K562 (cell line): ENCODE measurements at regions not wholly inside any gene's neighbourhood (a gene's known extent, or its start where the extent isn't known, plus 50 kb on each side); places are given as distances from the start of the nearest gene placed in this dataset.

Experiments used
- ATF1 ChIP-seq, 2 experiments: fragments of 450-650 bp in 1 of 2; IDR thresholded peaks; 2 replicates each; pipeline ENCODE4 v1.6.1; 2016; ENCODE audit warnings: missing compliant biosample characterization in 1 of 2, missing genetic modification characterization in 1 of 2
- ELF4 ChIP-seq: fragments of 450-650 bp; formaldehyde crosslinking; IDR thresholded peaks from 2 replicates; pipeline ENCODE4 v1.4.0; 2022; ENCODE audit warnings: missing genetic modification characterization
- KLF13 ChIP-seq: fragments of 450-650 bp; IDR thresholded peaks from 2 replicates; pipeline ENCODE4 v1.6.1; 2016; ENCODE audit warnings: missing genetic modification characterization, low read depth, mild to moderate bottlenecking, missing compliant biosample characterization, moderate library complexity, borderline replicate concordance
- NELFE ChIP-seq: IDR thresholded peaks from 2 replicates; pipeline ENCODE4 v1.6.1; 2011; ENCODE audit warnings: mild to moderate bottlenecking; ENCODE audit not compliant: insufficient read depth, insufficient read length
- ZNF253 ChIP-seq: fragments of 250-450 bp; sonication (Bioruptor Pico); conservative IDR thresholded peaks from 2 replicates; pipeline ENCODE4 v1.6.1; 2021; ENCODE audit warnings: mild to moderate bottlenecking
- ZNF644 ChIP-seq: fragments of 200-800 bp; sonication (Bioruptor generic); IDR thresholded peaks from 2 replicates; pipeline ENCODE4 v1.6.1; 2016; ENCODE audit warnings: low read depth, missing genetic modification characterization, missing compliant biosample characterization
- TF ChIP-seq, protein P1 (sequence below), 3 experiments: IDR thresholded peaks in 2 of 3; conservative IDR thresholded peaks in 1 of 3; 2 replicates each; pipeline ENCODE4 v1.5.1; 2011 to 2012; ENCODE audit warnings: low read length in 3 of 3, mild to moderate bottlenecking in 3 of 3, control low read depth in 2 of 3, improper control_type of control experiment in 1 of 3, inconsistent platforms in 1 of 3, low read depth in 1 of 3, mixed read lengths in 1 of 3, moderate library complexity in 1 of 3; ENCODE audit not compliant: insufficient read depth in 2 of 3
- TF ChIP-seq, protein P2 (sequence below): fragments of 250-450 bp; sonication (Bioruptor Pico); IDR thresholded peaks from 2 replicates; pipeline ENCODE4 v1.4.0; 2020; ENCODE audit warnings: mild to moderate bottlenecking, moderate library complexity
- TF ChIP-seq, protein P3 (sequence below): sonication (generic); formaldehyde crosslinking; IDR thresholded peaks from 2 replicates; pipeline ENCODE4 v1.8.1; 2023; ENCODE audit warnings: mild to moderate bottlenecking, missing genetic modification reagents

DNA sequence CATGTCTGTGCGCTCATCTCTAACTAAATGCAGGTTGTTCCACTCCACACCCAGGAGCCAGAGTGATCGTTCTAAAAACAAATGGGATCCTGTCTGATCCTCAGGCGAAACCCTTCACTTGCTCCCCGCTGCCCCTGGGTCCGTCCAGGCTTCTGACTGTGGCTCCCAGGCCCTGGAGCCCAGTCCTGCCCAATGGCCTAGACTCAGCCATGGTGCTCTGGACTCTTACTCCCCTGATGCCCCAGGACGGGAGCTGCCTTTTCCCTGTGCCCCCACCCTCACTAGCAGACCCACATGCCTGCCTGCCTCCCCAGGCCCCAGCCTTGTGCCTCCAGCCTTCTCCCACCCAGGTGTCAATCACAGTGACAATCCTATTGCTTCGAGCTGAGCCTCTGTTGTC lies 256.7 kb downstream of the BMP7 start:
- TF ChIP-seq ZNF253 (CRISPR knock-in tag) = no peak
- no peak for TF ChIP-seq ATF1 (CRISPR knock-in tag; IDR thresholded peaks at IDR 0.05)
- TF ChIP-seq ATF1 (tag; IDR thresholded peaks at IDR 0.05) = no peak
- TF ChIP-seq ZNF644 (tag) = no peak
- TF ChIP-seq, protein P1, sequence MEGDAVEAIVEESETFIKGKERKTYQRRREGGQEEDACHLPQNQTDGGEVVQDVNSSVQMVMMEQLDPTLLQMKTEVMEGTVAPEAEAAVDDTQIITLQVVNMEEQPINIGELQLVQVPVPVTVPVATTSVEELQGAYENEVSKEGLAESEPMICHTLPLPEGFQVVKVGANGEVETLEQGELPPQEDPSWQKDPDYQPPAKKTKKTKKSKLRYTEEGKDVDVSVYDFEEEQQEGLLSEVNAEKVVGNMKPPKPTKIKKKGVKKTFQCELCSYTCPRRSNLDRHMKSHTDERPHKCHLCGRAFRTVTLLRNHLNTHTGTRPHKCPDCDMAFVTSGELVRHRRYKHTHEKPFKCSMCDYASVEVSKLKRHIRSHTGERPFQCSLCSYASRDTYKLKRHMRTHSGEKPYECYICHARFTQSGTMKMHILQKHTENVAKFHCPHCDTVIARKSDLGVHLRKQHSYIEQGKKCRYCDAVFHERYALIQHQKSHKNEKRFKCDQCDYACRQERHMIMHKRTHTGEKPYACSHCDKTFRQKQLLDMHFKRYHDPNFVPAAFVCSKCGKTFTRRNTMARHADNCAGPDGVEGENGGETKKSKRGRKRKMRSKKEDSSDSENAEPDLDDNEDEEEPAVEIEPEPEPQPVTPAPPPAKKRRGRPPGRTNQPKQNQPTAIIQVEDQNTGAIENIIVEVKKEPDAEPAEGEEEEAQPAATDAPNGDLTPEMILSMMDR (IDR thresholded peaks at IDR 0.05 in 2 of 3, conservative IDR thresholded peaks at IDR 0.05 in 1 of 3; ENCODE audit: insufficient read depth in 2 of 3, low read depth in 1 of 3, low read length in 3 of 3) = no peak
- TF ChIP-seq KLF13 = no peak
- TF ChIP-seq, protein P2, sequence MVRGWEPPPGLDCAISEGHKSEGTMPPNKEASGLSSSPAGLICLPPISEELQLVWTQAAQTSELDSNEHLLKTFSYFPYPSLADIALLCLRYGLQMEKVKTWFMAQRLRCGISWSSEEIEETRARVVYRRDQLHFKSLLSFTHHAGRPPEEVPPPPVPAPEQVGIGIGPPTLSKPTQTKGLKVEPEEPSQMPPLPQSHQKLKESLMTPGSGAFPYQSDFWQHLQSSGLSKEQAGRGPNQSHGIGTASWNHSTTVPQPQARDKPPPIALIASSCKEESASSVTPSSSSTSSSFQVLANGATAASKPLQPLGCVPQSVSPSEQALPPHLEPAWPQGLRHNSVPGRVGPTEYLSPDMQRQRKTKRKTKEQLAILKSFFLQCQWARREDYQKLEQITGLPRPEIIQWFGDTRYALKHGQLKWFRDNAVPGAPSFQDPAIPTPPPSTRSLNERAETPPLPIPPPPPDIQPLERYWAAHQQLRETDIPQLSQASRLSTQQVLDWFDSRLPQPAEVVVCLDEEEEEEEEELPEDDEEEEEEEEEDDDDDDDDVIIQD = no peak
- no peak for TF ChIP-seq NELFE
- no peak for TF ChIP-seq ELF4 (CRISPR knock-in tag)
- TF ChIP-seq, protein P3, sequence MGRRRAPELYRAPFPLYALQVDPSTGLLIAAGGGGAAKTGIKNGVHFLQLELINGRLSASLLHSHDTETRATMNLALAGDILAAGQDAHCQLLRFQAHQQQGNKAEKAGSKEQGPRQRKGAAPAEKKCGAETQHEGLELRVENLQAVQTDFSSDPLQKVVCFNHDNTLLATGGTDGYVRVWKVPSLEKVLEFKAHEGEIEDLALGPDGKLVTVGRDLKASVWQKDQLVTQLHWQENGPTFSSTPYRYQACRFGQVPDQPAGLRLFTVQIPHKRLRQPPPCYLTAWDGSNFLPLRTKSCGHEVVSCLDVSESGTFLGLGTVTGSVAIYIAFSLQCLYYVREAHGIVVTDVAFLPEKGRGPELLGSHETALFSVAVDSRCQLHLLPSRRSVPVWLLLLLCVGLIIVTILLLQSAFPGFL (CRISPR knock-in tag) = no peak
